ENCODE measurements at regions not wholly inside any gene's neighbourhood (a gene's known extent, or its start where the extent isn't known, plus 50 kb on each side); places are given as distances from the start of the nearest gene placed in this dataset.

GRCh38 chr7:13414181-13414580 is 575.3 kb downstream of the ETV1 start (continued):
- TF ChIP-seq E2F8 (IDR thresholded peaks at IDR 0.05; ENCODE audit: low read depth, partially characterized antibody) (no peak), GABPA (IDR thresholded peaks at IDR 0.05; ENCODE audit: low read depth) (no peak), ESRRA (IDR thresholded peaks at IDR 0.05; ENCODE audit: low read length) (no peak), CREB1 (IDR thresholded peaks at IDR 0.05; ENCODE audit: low read depth) (no peak), SMC3 (IDR thresholded peaks at IDR 0.05; ENCODE audit: borderline replicate concordance, low read length) (no peak)

GRCh38 chr7:13414661-13415107 is 574.8 kb downstream of the ETV1 start:
- Histone ChIP-seq H3K4me1 (ENCODE audit: control insufficient read depth, insufficient read depth, low read length) (no peaks in the 10 kb centered on the region), H3K79me2 (ENCODE audit: control insufficient read depth, insufficient read depth, low read length) (no peaks in the 10 kb centered on the region), H4K20me1 (ENCODE audit: control insufficient read depth, insufficient read depth) (no peaks in the 10 kb centered on the region), H3K9me3 (replicated peaks; ENCODE audit: control insufficient read depth, insufficient read depth, low read length) (no peaks in the 10 kb centered on the region), H3K27me3 (replicated peaks in 1 of 2; ENCODE audit: control insufficient read depth in 2 of 2, insufficient read depth in 2 of 2, low read length in 1 of 2) (no peaks in the 10 kb centered on the region), H3K9ac (ENCODE audit: control insufficient read depth, insufficient read depth, low read length) (no peak overlapping the region), H3K36me3 (ENCODE audit: control insufficient read depth in 2 of 2, insufficient read depth in 2 of 2, low read length in 1 of 2) (no peaks in the 10 kb centered on the region), H3K4me3 (no peak overlapping the region), H3K27ac (ENCODE audit: control insufficient read depth, insufficient read depth) (no peak overlapping the region), H2AFZ (ENCODE audit: control insufficient read depth, low read depth, low read length) (no peak overlapping the region), H3K4me2 (ENCODE audit: control insufficient read depth, insufficient read depth) (no peak overlapping the region)
- in situ Hi-C loops (cut with MboI) (no loop called here), intact Hi-C loops (cut with micrococcal nuclease; ENCODE audit: unreplicated experiment) (no loop called here)
- ChIA-PET CTCF (no interaction called here), SMC1A (ENCODE audit: uncharacterized antibody, unreplicated experiment) (no interaction called here), POLR2A (no interaction called here), RAD21 (ENCODE audit: unreplicated experiment) (no interaction called here)
- WGBS (ENCODE audit: insufficient coverage, insufficient replicate concordance, low lambda C conversion rate, missing lambda C conversion rate): 34% methylated on average over 5 of the region's 5 CpGs
- BruUV-seq (replicated peaks): no TSS peak
- no peak for FAIRE-seq
- TF ChIP-seq RAD21 (IDR thresholded peaks at IDR 0.05; ENCODE audit: insufficient read depth, low read depth, low read length): no peak
- no peak for TF ChIP-seq ZNF207 (IDR thresholded peaks at IDR 0.05; ENCODE audit: borderline replicate concordance)
- TF ChIP-seq TCF12 (IDR thresholded peaks at IDR 0.05; ENCODE audit: low read depth, low read length): no peak
- no peak for TF ChIP-seq PKNOX1 (IDR thresholded peaks at IDR 0.05)
- ATAC-seq: no peak
- DNase-seq (ENCODE audit: low read depth, low spot score): no peak

Data from GM12878 (cell line).